GM10248 (cell line): ENCODE measurements at regions not wholly inside any gene's neighbourhood (a gene's known extent, or its start where the extent isn't known, plus 50 kb on each side); places are given as distances from the start of the nearest gene placed in this dataset.

ENCODE experiments used
- CTCF ChIA-PET: fragments of 300-600 bp; sonication (Branson Sonifier 250); formaldehyde crosslinking; extraction: SDS; loops from one replicate; lab custom pipeline; 2021; ENCODE audit warnings: antibody characterized with exemption; lab: Yijun Ruan, JAX
- POLR2A ChIA-PET: fragments of 350-650 bp; sonication (Branson Sonifier 250); formaldehyde crosslinking; extraction: SDS; loops from one replicate; lab custom pipeline; 2020; ENCODE audit warnings: antibody characterized with exemption; lab: Yijun Ruan, JAX
- DNase-seq: peaks from one replicate; pipeline ENCODE4 v3.0.0; 2012; ENCODE audit errors: extremely low spot score
- CTCF ChIP-seq: IDR thresholded peaks from 2 replicates; pipeline ENCODE4 v1.5.1; 2012; ENCODE audit warnings: mild to moderate bottlenecking, low read depth; ENCODE audit errors: extremely low read depth, missing control alignments, control extremely low read depth

GRCh38 chr2:185952100-185952499, 213.5 kb downstream of the FSIP2 start:
- TF ChIP-seq CTCF, result no peak
- CTCF ChIA-PET, result interaction anchor here (0.8 to 1.4 kb wide), 2 partner anchors 9 to 213 kb away, joined by 3 read pairs; no protein-coding TSS in a partner anchor
- DNase-seq, result no peak
- POLR2A ChIA-PET, result no interaction called here

DNA sequence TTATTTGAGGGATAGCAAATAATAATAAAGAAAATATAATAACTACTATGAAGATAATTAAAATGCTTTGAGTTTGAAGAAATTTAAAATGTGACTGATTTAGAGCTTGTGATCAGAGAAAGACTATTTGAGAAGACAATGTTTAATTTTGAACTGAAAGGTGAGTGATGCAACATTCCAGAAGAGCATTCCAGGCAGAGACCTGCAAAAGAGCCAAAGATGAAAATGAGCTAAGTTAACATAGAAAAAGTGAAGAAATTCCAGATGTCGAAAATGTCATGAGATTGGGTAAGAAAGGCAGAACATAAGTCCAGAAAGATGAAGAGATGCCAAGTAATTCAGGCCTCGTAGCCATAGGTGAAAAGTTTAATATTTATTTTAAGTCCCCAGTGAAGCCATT, 215.8 kb downstream of the FSIP2 start:
- no peak for TF ChIP-seq CTCF
- CTCF ChIA-PET, result no interaction called here
- POLR2A ChIA-PET, result no interaction called here
- no peak for DNase-seq

- DNase-seq, result no peak
- TF ChIP-seq CTCF, result no peak
- CTCF ChIA-PET, result no interaction called here
- POLR2A ChIA-PET, result no interaction called here
Observed at GRCh38 chr2:185955050-185955449, 216.4 kb downstream of the FSIP2 start.

DNA sequence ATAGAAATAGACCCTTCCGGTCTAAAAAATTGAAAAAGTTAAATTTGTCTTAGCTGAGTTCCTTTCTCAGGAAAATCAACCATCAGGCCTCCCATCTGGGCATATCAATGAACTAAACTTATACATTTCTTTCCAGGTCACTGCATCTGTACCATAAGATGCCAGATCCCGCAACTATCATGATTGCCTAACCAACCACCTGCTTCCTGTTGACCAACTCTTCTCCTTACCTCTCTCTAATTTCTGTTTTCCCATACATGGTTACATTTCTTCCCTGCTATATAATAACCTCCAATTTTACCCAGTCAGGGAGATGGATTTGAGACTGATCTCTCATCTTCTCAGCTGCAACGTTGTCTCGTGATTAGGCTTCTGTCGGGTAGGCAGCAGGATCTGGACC, 228.7 kb downstream of the FSIP2 start:
- DNase-seq, result no peak

GRCh38 chr2:185970148-185970852, 231.7 kb downstream of the FSIP2 start:
- POLR2A ChIA-PET, result no interaction called here

More for the DNA sequence above, 228.7 kb downstream of the FSIP2 start:
- CTCF ChIA-PET, result no interaction called here
- POLR2A ChIA-PET, result no interaction called here
- no peak for TF ChIP-seq CTCF

More at GRCh38 chr2:185970148-185970852, 231.7 kb downstream of the FSIP2 start:
- DNase-seq, result no peak
- no peak for TF ChIP-seq CTCF
- CTCF ChIA-PET, result interaction anchor here (1.3 kb wide), 1 partner anchor 11 kb away, joined by 4 read pairs; no protein-coding TSS in a partner anchor
